BJ (cell line): ENCODE measurements at regions not wholly inside any gene's neighbourhood (a gene's known extent, or its start where the extent isn't known, plus 50 kb on each side); places are given as distances from the start of the nearest gene placed in this dataset.

Experiments used
- CTCF ChIA-PET: fragments of 350-600 bp; formaldehyde crosslinking; extraction: SDS; loops from one replicate; lab custom pipeline; 2021; ENCODE audit warnings: antibody characterized with exemption, inconsistent platforms; lab: Yijun Ruan, JAX
- POLR2A ChIA-PET: fragments of 300-600 bp; sonication (Branson Sonifier 250); formaldehyde crosslinking; extraction: SDS; loops from one replicate; lab custom pipeline; 2021; ENCODE audit warnings: antibody characterized with exemption; lab: Charles Lee
- DNase-seq: peaks from one replicate; pipeline ENCODE4 v3.0.0-alpha.2; 2011; ENCODE audit warnings: low read depth
- H3K27me3 ChIP-seq: 2 replicates; pipeline ENCODE4 v1.6.0; 2011; ENCODE audit warnings: low read length; ENCODE audit not compliant: control insufficient read depth, insufficient read depth
- H3K36me3 ChIP-seq: 2 replicates; pipeline ENCODE4 v1.5.1; 2011; ENCODE audit warnings: low read length; ENCODE audit not compliant: control insufficient read depth, insufficient read depth
- H3K4me3 ChIP-seq: 2 replicates; pipeline ENCODE4 v1.5.1; 2011; ENCODE audit warnings: low read depth, mild to moderate bottlenecking, control low read depth, low read length
- CTCF ChIP-seq: IDR thresholded peaks from 2 replicates; pipeline ENCODE4 v1.5.1; 2011; ENCODE audit warnings: low read depth, mild to moderate bottlenecking, control low read depth, inconsistent platforms, low read length, moderate library complexity; ENCODE audit not compliant: insufficient read depth

GRCh38 chr5:12413585-12413984 is 509.3 kb upstream of the CTNND2 start:
- H3K27me3 ChIP-seq, result no peaks in the 10 kb centered on the region
- POLR2A ChIA-PET, result no interaction called here
- DNase-seq, result no peak
- no peak overlapping the region for H3K4me3 ChIP-seq
- TF ChIP-seq CTCF, result no peak
- CTCF ChIA-PET, result interaction anchor here (0.7 kb wide), 1 partner anchor 1449 kb away, joined by 3 read pairs; no protein-coding TSS in a partner anchor
- H3K36me3 ChIP-seq, result no peaks in the 10 kb centered on the region

GRCh38 chr5:12413075-12413474 is 508.8 kb upstream of the CTNND2 start:
- ChIA-PET CTCF (interaction anchor here (0.7 kb wide), 1 partner anchor 1448 kb away, joined by 3 read pairs; no protein-coding TSS in a partner anchor), POLR2A (no interaction called here)
- Histone ChIP-seq H3K36me3 (no peaks in the 10 kb centered on the region), H3K27me3 (no peaks in the 10 kb centered on the region), H3K4me3 (no peak overlapping the region)
- TF ChIP-seq CTCF, result no peak
- DNase-seq, result no peak

GRCh38 chr5:12399868-12400267 is 495.6 kb upstream of the CTNND2 start:
- ChIA-PET CTCF (no interaction called here), POLR2A (no interaction called here)
- TF ChIP-seq CTCF, result no peak
- H3K4me3 ChIP-seq, result no peak overlapping the region
- H3K36me3 ChIP-seq, result no peaks in the 10 kb centered on the region
- H3K27me3 ChIP-seq, result no peaks in the 10 kb centered on the region; the same call in 1 of the 2 replicates
- DNase-seq, result no peak

- no peak for DNase-seq
- ChIA-PET POLR2A (no interaction called here), CTCF (no interaction called here)
- no peak overlapping the region for H3K4me3 ChIP-seq
- no peak for TF ChIP-seq CTCF
- no peaks in the 10 kb centered on the region for H3K27me3 ChIP-seq
- H3K36me3 ChIP-seq, result no peaks in the 10 kb centered on the region
Measured at GRCh38 chr5:12392246-12392645, 488.0 kb upstream of the CTNND2 start.

GRCh38 chr5:12385095-12385494 is 480.8 kb upstream of the CTNND2 start:
- TF ChIP-seq CTCF, result no peak
- no peaks in the 10 kb centered on the region for H3K36me3 ChIP-seq
- CTCF ChIA-PET, result no interaction called here
- H3K27me3 ChIP-seq, result no peaks in the 10 kb centered on the region
- POLR2A ChIA-PET, result no interaction called here
- no peak overlapping the region for H3K4me3 ChIP-seq
- DNase-seq, result no peak
